GM13977 (cell line): ENCODE measurements at regions not wholly inside any gene's neighbourhood (a gene's known extent, or its start where the extent isn't known, plus 50 kb on each side); places are given as distances from the start of the nearest gene placed in this dataset.

Experiments
- DNase-seq: peaks from one replicate; pipeline ENCODE4 v3.0.0; 2012; ENCODE audit warnings: low spot score
- in situ Hi-C: fragments of 300-500 bp; cut with MboI; formaldehyde crosslinking; loops from one replicate; pipeline ENCODE4 v1.12.0; 2022; ENCODE audit warnings: low sequenced_read_pairs, low pct_unique_long_range_greater_than_20kb, mixed read lengths, inconsistent platforms; ENCODE audit not compliant: unreplicated experiment
- TF ChIP-seq, protein P1 (sequence below): IDR thresholded peaks from 2 replicates; pipeline ENCODE4 v1.5.1; 2012; ENCODE audit warnings: mild to moderate bottlenecking, control low read depth; ENCODE audit not compliant: insufficient read depth; ENCODE audit errors: extremely low read depth, missing control alignments

DNA sequence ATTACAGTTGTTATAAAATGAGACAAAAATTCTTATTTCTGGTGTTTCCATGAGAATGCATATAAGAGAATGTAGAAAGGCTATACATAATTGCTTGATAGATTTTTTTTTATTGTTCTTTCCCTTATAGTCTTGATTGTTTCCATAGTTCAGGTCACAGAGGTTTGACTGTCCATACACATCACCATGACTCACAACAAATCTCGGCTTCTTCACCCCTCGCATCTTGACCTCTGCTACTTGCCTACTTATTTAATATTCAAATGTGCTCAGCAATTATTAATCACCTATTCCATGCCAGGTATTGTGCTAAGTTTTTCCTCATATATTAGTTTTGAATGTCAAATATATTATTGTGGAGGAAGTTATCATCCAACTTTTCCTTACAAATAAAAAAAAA is 789.6 kb downstream of the RNF144A start:
- TF ChIP-seq, protein P1, sequence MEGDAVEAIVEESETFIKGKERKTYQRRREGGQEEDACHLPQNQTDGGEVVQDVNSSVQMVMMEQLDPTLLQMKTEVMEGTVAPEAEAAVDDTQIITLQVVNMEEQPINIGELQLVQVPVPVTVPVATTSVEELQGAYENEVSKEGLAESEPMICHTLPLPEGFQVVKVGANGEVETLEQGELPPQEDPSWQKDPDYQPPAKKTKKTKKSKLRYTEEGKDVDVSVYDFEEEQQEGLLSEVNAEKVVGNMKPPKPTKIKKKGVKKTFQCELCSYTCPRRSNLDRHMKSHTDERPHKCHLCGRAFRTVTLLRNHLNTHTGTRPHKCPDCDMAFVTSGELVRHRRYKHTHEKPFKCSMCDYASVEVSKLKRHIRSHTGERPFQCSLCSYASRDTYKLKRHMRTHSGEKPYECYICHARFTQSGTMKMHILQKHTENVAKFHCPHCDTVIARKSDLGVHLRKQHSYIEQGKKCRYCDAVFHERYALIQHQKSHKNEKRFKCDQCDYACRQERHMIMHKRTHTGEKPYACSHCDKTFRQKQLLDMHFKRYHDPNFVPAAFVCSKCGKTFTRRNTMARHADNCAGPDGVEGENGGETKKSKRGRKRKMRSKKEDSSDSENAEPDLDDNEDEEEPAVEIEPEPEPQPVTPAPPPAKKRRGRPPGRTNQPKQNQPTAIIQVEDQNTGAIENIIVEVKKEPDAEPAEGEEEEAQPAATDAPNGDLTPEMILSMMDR, result no peak
- DNase-seq, result no peak
- in situ Hi-C loops, result no loop called here

DNA sequence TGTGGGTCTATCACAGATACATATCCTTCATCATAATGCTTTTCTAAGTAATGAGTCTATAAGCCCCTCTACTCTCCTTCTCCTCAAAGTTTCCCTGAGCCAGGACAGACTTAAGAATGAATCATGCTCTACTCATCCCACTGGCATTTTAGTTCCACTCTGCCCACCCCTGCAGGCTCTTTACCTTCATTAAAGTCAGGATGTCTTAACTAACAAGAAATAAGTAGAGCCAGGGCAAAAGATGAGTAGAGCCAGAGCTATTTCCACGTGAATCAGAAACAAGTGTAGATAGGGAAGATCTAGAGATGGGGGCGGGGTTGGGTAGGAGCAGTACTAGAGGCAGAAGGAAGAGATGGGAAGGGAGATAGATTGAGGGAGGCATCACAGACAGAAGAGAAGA is 790.5 kb downstream of the RNF144A start:
- in situ Hi-C loops, result no loop called here
- DNase-seq, result no peak
- TF ChIP-seq, protein P1, result no peak

DNA sequence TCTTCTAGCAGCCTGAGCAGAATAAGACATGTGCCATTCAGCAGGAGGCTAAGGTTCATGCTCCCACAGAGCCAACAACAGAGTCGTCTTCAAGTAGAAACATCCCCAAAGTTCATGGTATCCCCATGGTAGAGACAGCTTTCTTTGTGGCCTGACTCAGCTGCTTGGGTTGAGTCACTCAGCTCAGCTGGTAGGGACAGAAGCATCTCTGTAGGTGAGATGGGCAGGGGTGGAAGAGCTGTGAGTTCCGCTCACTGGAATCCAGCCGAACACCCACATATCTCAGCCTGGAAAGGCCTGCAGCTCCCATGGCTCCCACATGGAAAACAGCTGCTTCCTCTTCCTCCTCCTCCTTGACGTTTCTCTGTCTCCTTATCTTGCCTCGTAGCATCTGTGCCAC is 792.7 kb downstream of the RNF144A start:
- TF ChIP-seq, protein P1, result no peak
- in situ Hi-C loops, result no loop called here
- no peak for DNase-seq

DNA sequence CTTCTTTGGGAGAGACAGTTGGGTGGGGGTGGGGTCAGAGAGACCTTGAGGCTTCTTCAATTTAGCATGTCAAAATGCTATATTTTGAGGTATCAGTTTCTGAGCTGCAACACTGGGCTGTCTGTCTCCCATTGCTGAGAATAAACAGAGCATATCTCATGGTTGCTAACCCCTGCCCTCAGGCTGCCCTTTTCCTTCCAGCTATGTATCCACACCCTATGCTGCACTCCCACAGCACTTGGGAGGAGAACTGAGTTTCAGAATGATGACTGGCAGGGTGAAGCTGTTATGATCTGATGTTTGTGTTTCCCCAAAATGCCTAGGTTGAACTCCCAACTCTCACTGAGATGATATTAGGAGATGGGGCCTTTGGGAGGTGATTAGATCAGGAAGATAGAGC is 794.0 kb downstream of the RNF144A start:
- in situ Hi-C loops, result no loop called here
- TF ChIP-seq, protein P1, result no peak
- no peak for DNase-seq

DNA sequence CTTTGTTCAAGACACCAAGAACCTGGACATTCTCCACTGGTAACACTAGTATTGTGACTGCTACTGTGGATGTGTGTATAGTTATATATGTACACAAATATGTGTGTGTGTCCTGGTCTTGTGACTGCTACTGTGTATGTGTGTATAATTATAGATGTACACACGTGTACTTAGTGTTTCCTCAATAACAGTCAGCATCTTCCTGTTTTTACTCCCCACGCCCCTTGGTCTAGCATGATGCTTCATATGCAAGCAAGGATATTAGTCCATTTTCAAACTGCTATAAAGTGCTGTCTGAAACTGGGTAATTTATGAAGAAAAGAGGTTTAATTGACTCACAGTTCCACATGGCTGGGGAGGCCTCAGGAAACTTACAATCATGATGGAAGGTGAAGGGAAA is 802.7 kb downstream of the RNF144A start:
- in situ Hi-C loops, result no loop called here
- DNase-seq, result no peak
- TF ChIP-seq, protein P1, result no peak

DNA sequence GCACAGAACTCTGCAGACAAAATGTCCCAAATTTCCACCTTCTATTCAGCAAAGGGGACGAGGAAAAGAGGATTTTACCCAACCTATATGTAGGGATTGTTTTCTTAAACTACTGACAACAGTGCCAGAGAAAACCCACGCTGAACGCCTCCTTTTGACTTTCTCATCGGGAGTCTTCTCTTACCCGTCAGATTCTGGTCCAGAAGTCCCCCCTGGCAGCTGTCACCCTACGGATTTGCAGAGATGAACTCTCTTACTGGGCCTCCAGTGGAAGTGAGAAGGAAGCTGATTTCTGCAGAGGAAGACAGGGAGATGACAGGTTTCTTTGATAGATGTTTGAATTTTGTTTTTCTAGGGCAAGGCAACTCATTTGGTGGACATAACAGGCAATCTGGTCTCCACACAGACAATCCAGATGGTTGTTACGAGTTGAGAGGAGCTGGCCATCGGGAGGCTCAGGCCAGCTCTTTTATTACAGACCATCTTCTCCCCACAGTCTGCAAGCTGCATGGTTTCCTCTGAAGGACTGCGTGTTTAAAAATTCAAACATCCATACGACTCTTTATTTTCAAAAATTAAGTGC is 804.3 kb downstream of the RNF144A start:
- TF ChIP-seq, protein P1, result no peak
- in situ Hi-C loops, result no loop called here
- DNase-seq, result no peak
